ENCODE measurements at regions not wholly inside any gene's neighbourhood (a gene's known extent, or its start where the extent isn't known, plus 50 kb on each side); places are given as distances from the start of the nearest gene placed in this dataset.
"Not testable (repeated sequence)": the region's sequence is repeated elsewhere in the genome, so short reads cannot be mapped to it uniquely, and the experiment has no call there.

GRCh38 chr6:102746941-102747340 is 1353.4 kb downstream of the GRIK2 start:
- TF ChIP-seq CTCF (IDR thresholded peaks at IDR 0.05; ENCODE audit: insufficient read depth, low read length) = no peak
- H3K4me3 ChIP-seq (ENCODE audit: low read depth, low read length) = no peak overlapping the region
- no peak for DNase-seq (ENCODE audit: low read depth)

GRCh38 chr6:102742754-102743356 is 1349.3 kb downstream of the GRIK2 start:
- DNase-seq (ENCODE audit: low read depth) = no peak
- no peak overlapping the region for H3K4me3 ChIP-seq (ENCODE audit: low read depth, low read length)
- TF ChIP-seq CTCF (IDR thresholded peaks at IDR 0.05; ENCODE audit: insufficient read depth, low read length) = no peak

- no peak overlapping the region for H3K4me3 ChIP-seq (ENCODE audit: low read depth, low read length)
- no peak for DNase-seq (ENCODE audit: low read depth)
- no peak for TF ChIP-seq CTCF (IDR thresholded peaks at IDR 0.05; ENCODE audit: insufficient read depth, low read length)
These were observed 1348.5 kb downstream of the GRIK2 start for GRCh38 chr6:102742028-102742427.

- H3K4me3 ChIP-seq (ENCODE audit: low read depth, low read length) = no peak overlapping the region
- DNase-seq (ENCODE audit: low read depth) = no peak
- no peak for TF ChIP-seq CTCF (IDR thresholded peaks at IDR 0.05; ENCODE audit: insufficient read depth, low read length)
These were observed 1343.4 kb downstream of the GRIK2 start for GRCh38 chr6:102736941-102737368.

GRCh38 chr6:102732898-102733297 is 1339.4 kb downstream of the GRIK2 start:
- no peak for DNase-seq (ENCODE audit: low read depth)
- no peak overlapping the region for H3K4me3 ChIP-seq (ENCODE audit: low read depth, low read length)
- TF ChIP-seq CTCF (IDR thresholded peaks at IDR 0.05; ENCODE audit: insufficient read depth, low read length) = no peak

- H3K4me3 ChIP-seq (ENCODE audit: low read depth, low read length); DNase-seq (ENCODE audit: low read depth): not testable (repeated sequence)
These were observed 1328.6 kb downstream of the GRIK2 start for GRCh38 chr6:102722086-102722485.

- no peak for DNase-seq (ENCODE audit: low read depth)
- TF ChIP-seq CTCF (IDR thresholded peaks at IDR 0.05; ENCODE audit: insufficient read depth, low read length) = no peak
- H3K4me3 ChIP-seq (ENCODE audit: low read depth, low read length) = no peak overlapping the region
These were observed 1324.4 kb downstream of the GRIK2 start for GRCh38 chr6:102717737-102718456.
